ENCODE measurements at regions not wholly inside any gene's neighbourhood (a gene's known extent, or its start where the extent isn't known, plus 50 kb on each side); places are given as distances from the start of the nearest gene placed in this dataset.

DNA sequence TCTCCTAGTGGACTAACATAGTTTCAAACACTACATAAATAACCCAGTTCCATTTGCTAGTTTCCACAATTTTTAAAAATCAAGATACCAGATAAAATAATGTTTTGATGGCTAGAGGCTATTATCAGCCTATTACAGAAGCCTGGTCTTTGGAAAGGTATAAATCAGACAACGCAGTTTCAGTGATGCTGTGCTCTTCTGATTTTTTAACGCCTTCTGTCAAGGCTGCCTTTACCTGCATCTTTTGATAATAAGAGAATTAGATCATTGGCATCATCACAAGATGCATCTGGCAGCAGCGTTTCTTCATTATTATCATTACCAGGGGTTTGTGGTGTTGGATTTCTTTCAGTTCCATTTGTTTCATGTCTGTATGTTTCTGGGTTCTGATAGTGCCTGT, 268.7 kb downstream of the MTX2 start:
- Histone ChIP-seq H3K4me1 (ENCODE audit: control insufficient read depth, insufficient read depth, low read length) (peaks cover 2% of the 10 kb centered on the region; the same call in 1 of the 2 replicates), H3K9me3 (ENCODE audit: control insufficient read depth, insufficient read depth, low read depth, low read length) (no peaks in the 10 kb centered on the region), H3K36me3 (ENCODE audit: control insufficient read depth in 2 of 2, insufficient read depth in 1 of 2, low read length in 2 of 2) (no peaks in the 10 kb centered on the region), H3K27ac (ENCODE audit: extremely low read depth, low read depth, low read length) (no peak overlapping the region), H3K4me3 (ENCODE audit: low read depth, low read length) (no peak overlapping the region)
- no peak for TF ChIP-seq GLI4 (tag by site-specific recombination; IDR thresholded peaks at IDR 0.05)
- TF ChIP-seq ZNF501 (tag by site-specific recombination; IDR thresholded peaks at IDR 0.05): no peak
- TF ChIP-seq ZNF2 (tag by site-specific recombination; IDR thresholded peaks at IDR 0.05): no peak
- TF ChIP-seq, protein P1, sequence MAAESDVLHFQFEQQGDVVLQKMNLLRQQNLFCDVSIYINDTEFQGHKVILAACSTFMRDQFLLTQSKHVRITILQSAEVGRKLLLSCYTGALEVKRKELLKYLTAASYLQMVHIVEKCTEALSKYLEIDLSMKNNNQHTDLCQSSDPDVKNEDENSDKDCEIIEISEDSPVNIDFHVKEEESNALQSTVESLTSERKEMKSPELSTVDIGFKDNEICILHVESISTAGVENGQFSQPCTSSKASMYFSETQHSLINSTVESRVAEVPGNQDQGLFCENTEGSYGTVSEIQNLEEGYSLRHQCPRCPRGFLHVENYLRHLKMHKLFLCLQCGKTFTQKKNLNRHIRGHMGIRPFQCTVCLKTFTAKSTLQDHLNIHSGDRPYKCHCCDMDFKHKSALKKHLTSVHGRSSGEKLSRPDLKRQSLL (tag by site-specific recombination; IDR thresholded peaks at IDR 0.05): no peak
- TF ChIP-seq YY2 (tag by site-specific recombination; IDR thresholded peaks at IDR 0.05): no peak
- TF ChIP-seq ZNF133 (tag by site-specific recombination; IDR thresholded peaks at IDR 0.05): no peak
- CTCF ChIA-PET: no interaction called here
- POLR2A ChIA-PET: no interaction called here

DNA sequence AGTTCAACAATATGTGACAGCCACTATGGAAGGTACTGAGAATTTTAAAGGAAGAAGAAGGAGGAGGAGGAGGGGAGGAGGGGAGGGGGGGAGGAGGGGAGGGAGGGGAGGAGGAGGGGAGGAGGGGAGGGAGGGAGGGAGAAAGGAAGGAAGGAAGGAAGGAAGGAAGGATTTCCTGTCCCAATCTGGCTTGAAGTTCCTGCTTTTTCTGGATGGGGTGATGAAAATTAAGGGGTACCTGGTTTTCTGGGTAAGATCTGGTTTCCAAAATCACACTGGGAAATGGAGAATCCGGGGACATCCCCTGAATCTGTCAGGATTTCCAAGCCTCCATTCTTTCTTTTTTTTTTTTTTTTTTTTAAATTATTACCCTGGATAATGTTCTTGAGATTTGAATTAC, 271.8 kb downstream of the MTX2 start:
- H3K4me1 ChIP-seq (ENCODE audit: control insufficient read depth, insufficient read depth, low read length): peaks cover 2% of the 10 kb centered on the region; the same call in 1 of the 2 replicates
- H3K36me3 ChIP-seq (ENCODE audit: control insufficient read depth in 2 of 2, insufficient read depth in 1 of 2, low read length in 2 of 2): no peaks in the 10 kb centered on the region
- ChIA-PET POLR2A (no interaction called here), CTCF (no interaction called here)
- H3K9me3 ChIP-seq (ENCODE audit: control insufficient read depth, insufficient read depth, low read depth, low read length): no peaks in the 10 kb centered on the region
- H3K27ac ChIP-seq (ENCODE audit: extremely low read depth, low read depth, low read length): no peak overlapping the region
- H3K4me3 ChIP-seq (ENCODE audit: low read depth, low read length): no peak overlapping the region
- TF ChIP-seq, protein P2, sequence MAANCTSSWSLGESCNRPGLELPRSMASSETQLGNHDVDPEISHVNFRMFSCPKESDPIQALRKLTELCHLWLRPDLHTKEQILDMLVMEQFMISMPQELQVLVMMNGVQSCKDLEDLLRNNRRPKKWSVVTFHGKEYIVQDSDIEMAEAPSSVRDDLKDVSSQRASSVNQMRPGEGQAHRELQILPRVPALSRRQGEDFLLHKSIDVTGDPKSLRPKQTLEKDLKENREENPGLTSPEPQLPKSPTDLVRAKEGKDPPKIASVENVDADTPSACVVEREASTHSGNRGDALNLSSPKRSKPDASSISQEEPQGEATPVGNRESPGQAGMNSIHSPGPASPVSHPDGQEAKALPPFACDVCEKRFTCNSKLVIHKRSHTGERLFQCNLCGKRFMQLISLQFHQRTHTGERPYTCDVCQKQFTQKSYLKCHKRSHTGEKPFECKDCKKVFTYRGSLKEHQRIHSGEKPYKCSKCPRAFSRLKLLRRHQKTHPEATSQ (tag by site-specific recombination; IDR thresholded peaks at IDR 0.05): no peak
- TF ChIP-seq, protein P3, sequence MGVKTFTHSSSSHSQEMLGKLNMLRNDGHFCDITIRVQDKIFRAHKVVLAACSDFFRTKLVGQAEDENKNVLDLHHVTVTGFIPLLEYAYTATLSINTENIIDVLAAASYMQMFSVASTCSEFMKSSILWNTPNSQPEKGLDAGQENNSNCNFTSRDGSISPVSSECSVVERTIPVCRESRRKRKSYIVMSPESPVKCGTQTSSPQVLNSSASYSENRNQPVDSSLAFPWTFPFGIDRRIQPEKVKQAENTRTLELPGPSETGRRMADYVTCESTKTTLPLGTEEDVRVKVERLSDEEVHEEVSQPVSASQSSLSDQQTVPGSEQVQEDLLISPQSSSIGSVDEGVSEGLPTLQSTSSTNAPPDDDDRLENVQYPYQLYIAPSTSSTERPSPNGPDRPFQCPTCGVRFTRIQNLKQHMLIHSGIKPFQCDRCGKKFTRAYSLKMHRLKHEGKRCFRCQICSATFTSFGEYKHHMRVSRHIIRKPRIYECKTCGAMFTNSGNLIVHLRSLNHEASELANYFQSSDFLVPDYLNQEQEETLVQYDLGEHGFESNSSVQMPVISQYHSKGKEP (tag by site-specific recombination; IDR thresholded peaks at IDR 0.05): no peak
- no peak for TF ChIP-seq ZNF23 (tag by site-specific recombination; IDR thresholded peaks at IDR 0.05; ENCODE audit: borderline replicate concordance)
- no peak for TF ChIP-seq ZNF549 (tag by site-specific recombination; IDR thresholded peaks at IDR 0.05)
- TF ChIP-seq, protein P4, sequence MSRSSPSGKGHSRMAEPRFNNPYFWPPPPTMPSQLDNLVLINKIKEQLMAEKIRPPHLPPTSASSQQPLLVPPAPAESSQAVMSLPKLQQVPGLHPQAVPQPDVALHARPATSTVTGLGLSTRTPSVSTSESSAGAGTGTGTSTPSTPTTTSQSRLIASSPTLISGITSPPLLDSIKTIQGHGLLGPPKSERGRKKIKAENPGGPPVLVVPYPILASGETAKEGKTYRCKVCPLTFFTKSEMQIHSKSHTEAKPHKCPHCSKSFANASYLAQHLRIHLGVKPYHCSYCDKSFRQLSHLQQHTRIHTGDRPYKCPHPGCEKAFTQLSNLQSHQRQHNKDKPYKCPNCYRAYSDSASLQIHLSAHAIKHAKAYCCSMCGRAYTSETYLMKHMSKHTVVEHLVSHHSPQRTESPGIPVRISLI (tag by site-specific recombination; IDR thresholded peaks at IDR 0.05): no peak
- no peak for TF ChIP-seq ZNF138 (tag by site-specific recombination; IDR thresholded peaks at IDR 0.05; ENCODE audit: borderline replicate concordance)
- TF ChIP-seq ZNF391 (tag by site-specific recombination; IDR thresholded peaks at IDR 0.05; ENCODE audit: borderline replicate concordance, low read depth): no peak
- no peak for TF ChIP-seq ZNF777 (tag by site-specific recombination; IDR thresholded peaks at IDR 0.05; ENCODE audit: borderline replicate concordance)
- no peak for TF ChIP-seq ZNF10 (tag by site-specific recombination; IDR thresholded peaks at IDR 0.05)
- no peak for TF ChIP-seq ZNF112 (tag by site-specific recombination; IDR thresholded peaks at IDR 0.05)
- TF ChIP-seq ZNF48 (tag by site-specific recombination; IDR thresholded peaks at IDR 0.05): no peak
- no peak for TF ChIP-seq ZNF501 (tag by site-specific recombination; IDR thresholded peaks at IDR 0.05)
- TF ChIP-seq ZNF596 (tag by site-specific recombination; IDR thresholded peaks at IDR 0.05): no peak
- TF ChIP-seq, protein P5, sequence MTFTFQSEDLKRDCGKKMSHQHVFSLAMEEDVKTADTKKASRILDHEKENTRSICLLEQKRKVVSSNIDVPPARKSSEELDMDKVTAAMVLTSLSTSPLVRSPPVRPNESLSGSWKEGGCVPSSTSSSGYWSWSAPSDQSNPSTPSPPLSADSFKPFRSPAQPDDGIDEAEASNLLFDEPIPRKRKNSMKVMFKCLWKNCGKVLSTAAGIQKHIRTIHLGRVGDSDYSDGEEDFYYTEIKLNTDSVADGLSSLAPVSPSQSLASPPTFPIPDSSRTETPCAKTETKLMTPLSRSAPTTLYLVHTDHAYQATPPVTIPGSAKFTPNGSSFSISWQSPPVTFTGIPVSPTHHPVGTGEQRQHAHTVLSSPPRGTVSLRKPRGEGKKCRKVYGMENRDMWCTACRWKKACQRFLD (tag by site-specific recombination; IDR thresholded peaks at IDR 0.05): no peak
- TF ChIP-seq, protein P6, sequence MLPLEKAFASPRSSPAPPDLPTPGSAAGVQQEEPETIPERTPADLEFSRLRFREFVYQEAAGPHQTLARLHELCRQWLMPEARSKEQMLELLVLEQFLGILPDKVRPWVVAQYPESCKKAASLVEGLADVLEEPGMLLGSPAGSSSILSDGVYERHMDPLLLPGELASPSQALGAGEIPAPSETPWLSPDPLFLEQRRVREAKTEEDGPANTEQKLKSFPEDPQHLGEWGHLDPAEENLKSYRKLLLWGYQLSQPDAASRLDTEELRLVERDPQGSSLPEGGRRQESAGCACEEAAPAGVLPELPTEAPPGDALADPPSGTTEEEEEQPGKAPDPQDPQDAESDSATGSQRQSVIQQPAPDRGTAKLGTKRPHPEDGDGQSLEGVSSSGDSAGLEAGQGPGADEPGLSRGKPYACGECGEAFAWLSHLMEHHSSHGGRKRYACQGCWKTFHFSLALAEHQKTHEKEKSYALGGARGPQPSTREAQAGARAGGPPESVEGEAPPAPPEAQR (tag by site-specific recombination; IDR thresholded peaks at IDR 0.05): no peak
- no peak for TF ChIP-seq ZNF114 (tag by site-specific recombination; IDR thresholded peaks at IDR 0.05)
- no peak for TF ChIP-seq ZNF157 (tag by site-specific recombination; IDR thresholded peaks at IDR 0.05)
